GM23338 (cell line): ENCODE measurements at regions not wholly inside any gene's neighbourhood (a gene's known extent, or its start where the extent isn't known, plus 50 kb on each side); places are given as distances from the start of the nearest gene placed in this dataset.

Source experiments
- ATAC-seq: fragments of 200-7000 bp; cut with Tn5 transposase; 3 replicates; pipeline ENCODE4 v1.9.1; 2020
- DNase-seq: peaks from one replicate; pipeline ENCODE4 v3.0.0-alpha.2; 2015; ENCODE audit warnings: low spot score
- H2AFZ ChIP-seq: fragments of 200-600 bp; sonication (generic); 2 replicates; pipeline ENCODE4 v1.8.0; 2016; ENCODE audit warnings: antibody characterized with exemption, mild to moderate bottlenecking, moderate library complexity
- H3F3A ChIP-seq: fragments of 200-600 bp; sonication (generic); replicated peaks from 2 replicates; pipeline ENCODE4 v1.8.0; 2017; ENCODE audit warnings: antibody characterized with exemption, mixed run types, low read depth
- H3K27ac ChIP-seq: fragments of 200-600 bp; sonication (generic); 2 replicates; pipeline ENCODE4 v1.6.1; 2016; ENCODE audit warnings: low read depth
- H3K27me3 ChIP-seq: fragments of 200-600 bp; sonication (generic); 2 replicates; pipeline ENCODE4 v1.8.0; 2016; ENCODE audit warnings: mild to moderate bottlenecking, mixed run types, moderate library complexity; ENCODE audit not compliant: insufficient read depth
- H3K36me3 ChIP-seq: fragments of 200-600 bp; sonication (generic); 2 replicates; pipeline ENCODE4 v1.8.0; 2016; ENCODE audit warnings: mild to moderate bottlenecking; ENCODE audit not compliant: insufficient read depth
- H3K4me1 ChIP-seq: fragments of 200-600 bp; sonication (generic); 2 replicates; pipeline ENCODE4 v1.8.0; 2016; ENCODE audit warnings: mild to moderate bottlenecking, moderate library complexity; ENCODE audit not compliant: insufficient read depth
- H3K4me2 ChIP-seq: fragments of 200-600 bp; sonication (generic); 2 replicates; pipeline ENCODE4 v1.7.1; 2017; ENCODE audit warnings: mixed run types
- H3K4me3 ChIP-seq: fragments of 200-600 bp; sonication (generic); 2 replicates; pipeline ENCODE4 v1.6.1; 2016; ENCODE audit warnings: mixed run types
- H3K79me2 ChIP-seq: fragments of 200-600 bp; sonication (generic); replicated peaks from 2 replicates; pipeline ENCODE4 v1.8.0; 2017; ENCODE audit warnings: mild to moderate bottlenecking; ENCODE audit not compliant: insufficient read depth
- H3K9me2 ChIP-seq: fragments of 200-600 bp; sonication (generic); 2 replicates; pipeline ENCODE4 v1.8.0; 2017; ENCODE audit not compliant: insufficient read depth
- H4K20me1 ChIP-seq: fragments of 200-600 bp; sonication (generic); replicated peaks from 2 replicates; pipeline ENCODE4 v1.8.0; 2017; ENCODE audit warnings: mild to moderate bottlenecking; ENCODE audit not compliant: insufficient read depth
- H3K27ac Mint-ChIP-seq: 2 replicates; pipeline ENCODE4 v1.8.0; 2020; ENCODE audit warnings: inconsistent platforms, mild to moderate bottlenecking, moderate library complexity, mixed read lengths
- H3K27me3 Mint-ChIP-seq: 3 replicates; pipeline ENCODE4 v1.8.0; 2022; ENCODE audit warnings: low read depth, mild to moderate bottlenecking, moderate library complexity, mixed read lengths, inconsistent platforms; ENCODE audit not compliant: insufficient read depth, poor library complexity
- H3K36me3 Mint-ChIP-seq: 3 replicates; pipeline ENCODE4 v1.8.0; 2021; ENCODE audit warnings: low read depth, mild to moderate bottlenecking, inconsistent platforms, moderate library complexity, mixed read lengths
- H3K4me1 Mint-ChIP-seq: 3 replicates; pipeline ENCODE4 v1.8.0; 2020; ENCODE audit warnings: mild to moderate bottlenecking, inconsistent platforms, mixed read lengths
- H3K4me3 Mint-ChIP-seq: 3 replicates; pipeline ENCODE4 v1.8.0; 2021; ENCODE audit warnings: moderate library complexity, mild to moderate bottlenecking, inconsistent platforms, mixed read lengths
- H3K9me3 Mint-ChIP-seq: 3 replicates; pipeline ENCODE4 v1.8.0; 2020; ENCODE audit warnings: moderate library complexity, mild to moderate bottlenecking, inconsistent platforms, mixed read lengths
- CTCF ChIP-seq, 2 experiments: fragments of 200-600 bp in 1 of 2; sonication (generic) in 1 of 2; conservative IDR thresholded peaks; 2 replicates each; pipeline versions ENCODE4 v1.5.1 to v1.6.1; 2016 to 2017; ENCODE audit warnings: antibody characterized with exemption in 2 of 2, low read depth in 2 of 2, mild to moderate bottlenecking in 2 of 2, moderate library complexity in 1 of 2
- ETS1 ChIP-seq: IDR thresholded peaks from 2 replicates; pipeline ENCODE4 v1.6.1; 2016; ENCODE audit warnings: antibody characterized with exemption
- EZH2 ChIP-seq: fragments of 200-600 bp; sonication (generic); IDR thresholded peaks from one replicate; pipeline ENCODE4 v1.8.0; 2017; ENCODE audit warnings: antibody characterized with exemption, mild to moderate bottlenecking, low read depth; ENCODE audit not compliant: unreplicated experiment
- NANOG ChIP-seq: IDR thresholded peaks from 2 replicates; pipeline ENCODE4 v1.6.1; 2016; ENCODE audit warnings: antibody characterized with exemption, borderline replicate concordance
- POLR2AphosphoS5 ChIP-seq: IDR thresholded peaks from 2 replicates; pipeline ENCODE4 v1.6.1; 2016; ENCODE audit warnings: antibody characterized with exemption, low read depth
- REST ChIP-seq: IDR thresholded peaks from one replicate; pipeline ENCODE4 v1.6.1; 2018; ENCODE audit warnings: antibody characterized with exemption; ENCODE audit not compliant: unreplicated experiment
- STAT1 ChIP-seq: IDR thresholded peaks from one replicate; pipeline ENCODE4 v1.6.1; 2016; ENCODE audit warnings: antibody characterized with exemption; ENCODE audit not compliant: unreplicated experiment
- ZNF114 ChIP-seq: fragments of 250-450 bp; sonication (Bioruptor Pico); IDR thresholded peaks from 2 replicates; pipeline ENCODE4 v1.5.0; 2020; ENCODE audit warnings: mild to moderate bottlenecking, moderate library complexity
- ZNF331 ChIP-seq: fragments of 250-450 bp; sonication (Bioruptor Pico); IDR thresholded peaks from 2 replicates; pipeline ENCODE4 v1.5.0; 2020; ENCODE audit warnings: low read depth, mild to moderate bottlenecking, moderate library complexity
- ZNF462 ChIP-seq: fragments of 250-450 bp; sonication (Bioruptor Pico); IDR thresholded peaks from 2 replicates; pipeline ENCODE4 v1.5.0; 2020; ENCODE audit warnings: mild to moderate bottlenecking, moderate library complexity

- H3K27me3 ChIP-seq: no peaks in the 10 kb centered on the region
- H3K79me2 ChIP-seq: no peaks in the 10 kb centered on the region
- no peaks in the 10 kb centered on the region; the same call in 2 of the 3 replicates for H3K4me1 Mint-ChIP-seq
- no peak overlapping the region for H3K4me3 Mint-ChIP-seq
- peaks cover 30% of the 10 kb centered on the region for H3K36me3 Mint-ChIP-seq
- H3K27me3 Mint-ChIP-seq: peaks cover 9% of the 10 kb centered on the region
- no peaks in the 10 kb centered on the region for H3K4me1 ChIP-seq
- DNase-seq (peak; percentile 36), ATAC-seq (no peak)
- TF ChIP-seq POLR2AphosphoS5 (no peak), NANOG (peak; percentile 41; the same call in 1 of the 2 replicates)
- H2AFZ ChIP-seq: no peak overlapping the region
- no peak overlapping the region for H3K4me2 ChIP-seq
- H3K27ac ChIP-seq: no peak overlapping the region
- peaks cover 11% of the 10 kb centered on the region; the same call in 1 of the 2 replicates for H3K9me2 ChIP-seq
- H4K20me1 ChIP-seq: no peaks in the 10 kb centered on the region
- no peaks in the 10 kb centered on the region for H3F3A ChIP-seq
- H3K27ac Mint-ChIP-seq: no peak overlapping the region
- H3K9me3 Mint-ChIP-seq: peaks cover 58% of the 10 kb centered on the region
- H3K36me3 ChIP-seq: no peaks in the 10 kb centered on the region
- H3K4me3 ChIP-seq: no peak overlapping the region
Observed at GRCh38 chr6:50257322-50257721, 207.6 kb upstream of the DEFB112 start.

- H3K4me1 ChIP-seq: no peaks in the 10 kb centered on the region
- TF ChIP-seq ETS1: no peak
- no peak for TF ChIP-seq EZH2
- TF ChIP-seq ZNF331 (CRISPR knock-in tag): no peak
- no peak for TF ChIP-seq REST
- TF ChIP-seq CTCF (conservative IDR thresholded peaks at IDR 0.05; ENCODE audit: low read depth in 2 of 2): no peak
- TF ChIP-seq ZNF462 (CRISPR knock-in tag): no peak
- TF ChIP-seq POLR2AphosphoS5: no peak
- no peak for TF ChIP-seq NANOG
- no peak for TF ChIP-seq STAT1
- TF ChIP-seq ZNF114 (CRISPR knock-in tag): no peak
Observed at GRCh38 chr6:50259903-50260302, 210.2 kb upstream of the DEFB112 start.

More at GRCh38 chr6:50259903-50260302, 210.2 kb upstream of the DEFB112 start:
- H3K36me3 ChIP-seq: no peaks in the 10 kb centered on the region
- no peak for DNase-seq
- H3K27ac ChIP-seq: no peak overlapping the region
- peaks cover 13% of the 10 kb centered on the region; the same call in 1 of the 2 replicates for H3K9me2 ChIP-seq
- no peak overlapping the region for H3K4me2 ChIP-seq
- Mint-ChIP-seq H3K4me3 (no peak overlapping the region), H3K27me3 (peaks cover 9% of the 10 kb centered on the region), H3K36me3 (peaks cover 34% of the 10 kb centered on the region), H3K4me1 (no peaks in the 10 kb centered on the region; the same call in 2 of the 3 replicates), H3K27ac (no peak overlapping the region), H3K9me3 (peaks cover 61% of the 10 kb centered on the region)
- ATAC-seq: no peak
- H3K79me2 ChIP-seq: no peaks in the 10 kb centered on the region
- no peaks in the 10 kb centered on the region for H4K20me1 ChIP-seq
- no peaks in the 10 kb centered on the region for H3K27me3 ChIP-seq
- no peaks in the 10 kb centered on the region for H3F3A ChIP-seq
- no peak overlapping the region for H2AFZ ChIP-seq
- no peak overlapping the region for H3K4me3 ChIP-seq
